ENCODE measurements at regions not wholly inside any gene's neighbourhood (a gene's known extent, or its start where the extent isn't known, plus 50 kb on each side); places are given as distances from the start of the nearest gene placed in this dataset.

DNA sequence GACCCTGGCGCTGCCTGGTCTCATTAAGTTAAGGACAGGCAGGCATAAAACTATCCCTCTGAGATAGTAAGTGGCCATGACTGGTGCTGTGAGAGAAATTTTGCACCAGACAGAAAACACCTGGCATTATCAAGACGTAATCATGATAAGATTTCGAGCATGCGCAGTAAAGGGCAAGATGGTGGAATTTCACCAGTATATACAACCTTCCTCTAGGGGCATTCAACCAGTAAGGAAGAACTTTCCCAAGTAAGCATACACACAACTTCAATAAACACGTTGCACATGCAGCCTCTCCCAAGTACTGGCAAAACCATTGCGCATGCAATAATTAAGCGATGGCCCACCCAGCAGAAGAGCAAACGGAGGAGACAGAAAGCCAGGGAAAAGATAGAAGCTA lies 1376.4 kb upstream of the CRIM1 start:
- Histone ChIP-seq H3K4me3 (no peak overlapping the region), H3K27me3 (no peaks in the 10 kb centered on the region), H3K9me3 (no peaks in the 10 kb centered on the region), H3K36me3 (no peaks in the 10 kb centered on the region), H3K27ac (no peak overlapping the region), H3K4me1 (no peaks in the 10 kb centered on the region)
- ATAC-seq (no peak), DNase-seq (no peak)
- 55% methylated on average over 8 of the region's 8 CpGs for WGBS (ENCODE audit: insufficient coverage, low coverage, low lambda C conversion rate, missing lambda C conversion rate)
- intact Hi-C loops (cut with DNase I) = no loop called here
- TF ChIP-seq, protein P1, sequence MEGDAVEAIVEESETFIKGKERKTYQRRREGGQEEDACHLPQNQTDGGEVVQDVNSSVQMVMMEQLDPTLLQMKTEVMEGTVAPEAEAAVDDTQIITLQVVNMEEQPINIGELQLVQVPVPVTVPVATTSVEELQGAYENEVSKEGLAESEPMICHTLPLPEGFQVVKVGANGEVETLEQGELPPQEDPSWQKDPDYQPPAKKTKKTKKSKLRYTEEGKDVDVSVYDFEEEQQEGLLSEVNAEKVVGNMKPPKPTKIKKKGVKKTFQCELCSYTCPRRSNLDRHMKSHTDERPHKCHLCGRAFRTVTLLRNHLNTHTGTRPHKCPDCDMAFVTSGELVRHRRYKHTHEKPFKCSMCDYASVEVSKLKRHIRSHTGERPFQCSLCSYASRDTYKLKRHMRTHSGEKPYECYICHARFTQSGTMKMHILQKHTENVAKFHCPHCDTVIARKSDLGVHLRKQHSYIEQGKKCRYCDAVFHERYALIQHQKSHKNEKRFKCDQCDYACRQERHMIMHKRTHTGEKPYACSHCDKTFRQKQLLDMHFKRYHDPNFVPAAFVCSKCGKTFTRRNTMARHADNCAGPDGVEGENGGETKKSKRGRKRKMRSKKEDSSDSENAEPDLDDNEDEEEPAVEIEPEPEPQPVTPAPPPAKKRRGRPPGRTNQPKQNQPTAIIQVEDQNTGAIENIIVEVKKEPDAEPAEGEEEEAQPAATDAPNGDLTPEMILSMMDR (IDR thresholded peaks at IDR 0.05) = no peak
- TF ChIP-seq POLR2A (IDR thresholded peaks at IDR 0.05) = no peak

DNA sequence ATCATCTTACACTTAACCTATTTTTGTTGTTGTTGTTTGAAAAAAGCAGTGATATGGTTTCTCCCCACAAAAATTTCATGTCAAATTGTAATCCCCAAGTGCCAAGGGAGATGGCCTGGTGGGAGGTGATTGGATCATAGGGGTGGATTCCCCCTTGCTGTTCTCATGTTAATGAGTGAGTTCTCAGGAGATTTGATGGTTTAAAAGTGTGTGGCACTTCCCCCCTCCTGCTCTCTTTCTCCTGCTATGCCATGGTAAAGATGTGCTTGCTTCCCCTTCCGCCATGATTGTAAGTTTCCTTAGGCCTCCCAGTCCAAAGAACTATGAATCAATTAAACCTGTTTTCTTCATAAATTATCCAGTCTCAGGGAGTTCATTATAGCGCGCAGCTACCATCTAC lies 1362.7 kb upstream of the FAM98A start:
- intact Hi-C loops (cut with DNase I) = no loop called here
- ATAC-seq = no peak
- no peak for TF ChIP-seq POLR2A (IDR thresholded peaks at IDR 0.05)
- TF ChIP-seq, protein P1 (IDR thresholded peaks at IDR 0.05) = no peak
- Histone ChIP-seq H3K4me1 (no peaks in the 10 kb centered on the region), H3K27ac (no peak overlapping the region), H3K27me3 (no peaks in the 10 kb centered on the region), H3K4me3 (no peak overlapping the region), H3K36me3 (no peaks in the 10 kb centered on the region), H3K9me3 (no peaks in the 10 kb centered on the region)
- WGBS (ENCODE audit: insufficient coverage, low coverage, low lambda C conversion rate, missing lambda C conversion rate) = 85% methylated on average over 3 of the region's 3 CpGs
- no peak for DNase-seq

DNA sequence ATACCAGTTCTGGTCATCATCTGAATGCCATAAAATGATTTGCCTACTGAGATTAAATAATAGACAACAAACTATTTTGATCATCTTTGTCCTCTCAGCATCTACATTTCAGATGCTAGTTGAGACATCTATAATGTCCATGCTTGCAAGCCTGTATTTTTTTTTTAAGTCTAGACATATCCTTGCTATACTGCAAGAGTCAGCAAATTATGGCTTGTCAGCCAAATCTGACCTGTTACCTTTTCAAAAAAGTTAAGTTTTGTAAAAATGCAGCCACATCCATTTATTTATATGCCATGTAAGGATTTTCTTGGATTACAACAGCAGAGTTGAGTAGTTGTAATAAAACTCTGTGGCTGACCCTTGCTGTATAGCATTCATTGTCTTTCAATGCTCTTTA lies 1355.7 kb upstream of the FAM98A start:
- no peak for TF ChIP-seq POLR2A (IDR thresholded peaks at IDR 0.05)
- TF ChIP-seq, protein P1 (IDR thresholded peaks at IDR 0.05) = no peak
- no peaks in the 10 kb centered on the region for H3K27me3 ChIP-seq
- DNase-seq = no peak

DNA sequence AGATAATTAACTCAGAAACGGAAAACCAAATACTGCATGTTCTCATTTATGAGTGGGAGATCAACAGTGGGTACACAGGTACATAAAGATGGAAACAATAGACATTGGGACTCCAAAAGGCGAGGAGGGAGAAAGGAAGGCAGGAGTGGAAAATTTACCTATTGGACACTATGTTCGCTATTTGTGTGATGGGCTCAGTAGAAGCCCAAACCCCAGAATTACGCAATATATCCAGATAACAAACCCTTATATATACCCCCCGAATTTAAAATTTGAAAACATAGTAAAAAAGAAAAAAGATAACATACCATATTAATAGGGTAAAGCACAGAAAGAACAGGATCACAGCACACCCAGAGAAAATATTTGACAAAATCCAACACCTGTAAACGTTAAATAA lies 1351.7 kb upstream of the FAM98A start:
- DNase-seq (no peak), ATAC-seq (no peak)
- Histone ChIP-seq H3K36me3 (no peaks in the 10 kb centered on the region), H3K9me3 (no peaks in the 10 kb centered on the region), H3K27ac (no peak overlapping the region), H3K4me3 (no peak overlapping the region), H3K4me1 (no peaks in the 10 kb centered on the region), H3K27me3 (no peaks in the 10 kb centered on the region)
- no peak for TF ChIP-seq POLR2A (IDR thresholded peaks at IDR 0.05)
- TF ChIP-seq, protein P1 (IDR thresholded peaks at IDR 0.05) = no peak
- 44% methylated on average over 6 of the region's 6 CpGs for WGBS (ENCODE audit: insufficient coverage, low coverage, low lambda C conversion rate, missing lambda C conversion rate)
- intact Hi-C loops (cut with DNase I) = no loop called here

More for the DNA sequence above, 1355.7 kb upstream of the FAM98A start:
- Histone ChIP-seq H3K36me3 (no peaks in the 10 kb centered on the region), H3K4me1 (no peaks in the 10 kb centered on the region), H3K4me3 (no peak overlapping the region), H3K9me3 (no peaks in the 10 kb centered on the region), H3K27ac (no peak overlapping the region)
- intact Hi-C loops (cut with DNase I) = no loop called here
- no peak for ATAC-seq

DNA sequence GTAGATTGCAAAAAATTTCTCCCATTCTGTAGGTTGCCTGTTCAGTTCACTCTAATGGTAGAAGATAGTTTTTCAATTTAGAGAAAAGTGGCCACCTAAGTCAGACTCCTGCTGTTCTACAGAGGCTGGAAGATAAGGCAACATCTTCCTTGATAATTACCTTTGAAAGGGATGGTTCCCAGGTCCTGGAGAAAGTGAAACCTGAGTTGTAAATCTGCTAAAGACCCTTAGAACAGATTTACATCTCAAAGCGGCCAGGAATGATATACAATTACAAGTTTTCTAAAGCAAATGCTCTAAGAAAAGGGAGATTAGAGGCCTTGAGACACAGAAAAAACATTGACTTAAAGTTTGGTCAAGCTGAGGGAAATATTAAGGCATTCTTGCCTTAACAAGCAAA lies 1350.2 kb upstream of the FAM98A start:
- H3K4me3 ChIP-seq = no peak overlapping the region
- no peak overlapping the region for H3K27ac ChIP-seq
- H3K4me1 ChIP-seq = no peaks in the 10 kb centered on the region
- TF ChIP-seq, protein P1 (IDR thresholded peaks at IDR 0.05) = no peak
- intact Hi-C loops (cut with DNase I) = no loop called here
- 12% methylated on average over 1 of the region's 1 CpG for WGBS (ENCODE audit: insufficient coverage, low coverage, low lambda C conversion rate, missing lambda C conversion rate)
- H3K9me3 ChIP-seq = no peaks in the 10 kb centered on the region
- ATAC-seq (no peak), DNase-seq (no peak)
- no peaks in the 10 kb centered on the region for H3K36me3 ChIP-seq
- H3K27me3 ChIP-seq = no peaks in the 10 kb centered on the region

Data from right lobe of liver (tissue), 6 donors.